IMR-90 (cell line): ENCODE measurements at regions not wholly inside any gene's neighbourhood (a gene's known extent, or its start where the extent isn't known, plus 50 kb on each side); places are given as distances from the start of the nearest gene placed in this dataset.

Experiments
- CTCF ChIP-seq: conservative IDR thresholded peaks from 2 replicates; pipeline ENCODE4 v1.5.1; 2012; ENCODE audit warnings: mild to moderate bottlenecking, low read depth, low read length, improper control_type of control experiment
- FOS ChIP-seq: fragments of 150-350 bp; IDR thresholded peaks from 2 replicates; pipeline ENCODE4 v1.6.1; 2016; ENCODE audit warnings: low read depth, low read length
- RCOR1 ChIP-seq: IDR thresholded peaks from 2 replicates; pipeline ENCODE4 v1.6.1; 2012; ENCODE audit warnings: mild to moderate bottlenecking, low read length, improper control_type of control experiment; ENCODE audit not compliant: insufficient replicate concordance
- TF ChIP-seq, protein P1 (sequence below): fragments of 150-350 bp; IDR thresholded peaks from 2 replicates; pipeline ENCODE4 v1.6.1; 2017; ENCODE audit warnings: mild to moderate bottlenecking, antibody characterized with exemption, low read length, low read depth

- TF ChIP-seq CTCF (no peak), FOS (no peak), RCOR1 (no peak)
- TF ChIP-seq, protein P1, sequence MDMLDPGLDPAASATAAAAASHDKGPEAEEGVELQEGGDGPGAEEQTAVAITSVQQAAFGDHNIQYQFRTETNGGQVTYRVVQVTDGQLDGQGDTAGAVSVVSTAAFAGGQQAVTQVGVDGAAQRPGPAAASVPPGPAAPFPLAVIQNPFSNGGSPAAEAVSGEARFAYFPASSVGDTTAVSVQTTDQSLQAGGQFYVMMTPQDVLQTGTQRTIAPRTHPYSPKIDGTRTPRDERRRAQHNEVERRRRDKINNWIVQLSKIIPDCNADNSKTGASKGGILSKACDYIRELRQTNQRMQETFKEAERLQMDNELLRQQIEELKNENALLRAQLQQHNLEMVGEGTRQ: no peak
Observed at GRCh38 chr5:174312641-174313040, 267.1 kb downstream of the NSG2 start.
